Right lobe of liver (tissue), 4 donors: ENCODE measurements at regions not wholly inside any gene's neighbourhood (a gene's known extent, or its start where the extent isn't known, plus 50 kb on each side); places are given as distances from the start of the nearest gene placed in this dataset.

Source experiments
- CTCF ChIP-seq, 4 donors: fragments of 200-600 bp in 3 of 4; fragments of 450-650 bp in 1 of 4; IDR thresholded peaks; one replicate each; pipeline versions ENCODE4 v1.5.1 to v1.8.0; 2016 to 2022; ENCODE audit warnings: antibody characterized with exemption in 4 of 4, mild to moderate bottlenecking in 2 of 4
- POLR2A ChIP-seq: fragments of 450-650 bp; IDR thresholded peaks from one replicate; pipeline ENCODE4 v1.6.1; 2017; ENCODE audit warnings: antibody characterized with exemption, mild to moderate bottlenecking
- donor health status: DM: no; HTN: no; CAD: no.
- donor health status: DM: no; HTN: no; CAD: no.
- donor health status: DM: no; HTN: yes; CAD: no.

- TF ChIP-seq CTCF (IDR thresholded peaks at IDR 0.05) (no peak), POLR2A (no peak)
Observed at GRCh38 chr1:112312315-112312714, 83.7 kb upstream of the CTTNBP2NL start.
